HG03196 (cell line): ENCODE measurements at regions not wholly inside any gene's neighbourhood (a gene's known extent, or its start where the extent isn't known, plus 50 kb on each side); places are given as distances from the start of the nearest gene placed in this dataset.

Experiments
- ATAC-seq: cut with Tn5 transposase; IDR thresholded peaks from one replicate; pipeline ENCODE4 v1.9.1; 2021; ENCODE audit not compliant: unreplicated experiment

- ATAC-seq = no peak
Observed at GRCh38 chr1:187413405-187414169, 584.8 kb downstream of the PLA2G4A start.

GRCh38 chr1:187415065-187415464, 586.3 kb downstream of the PLA2G4A start:
- no peak for ATAC-seq

GRCh38 chr1:187417520-187417919, 588.8 kb downstream of the PLA2G4A start:
- no peak for ATAC-seq

GRCh38 chr1:187433598-187433997, 604.8 kb downstream of the PLA2G4A start:
- no peak for ATAC-seq

GRCh38 chr1:187442603-187443002, 613.9 kb downstream of the PLA2G4A start:
- no peak for ATAC-seq

- ATAC-seq = no peak
Observed at GRCh38 chr1:187443939-187444338, 615.2 kb downstream of the PLA2G4A start.

- ATAC-seq = no peak
Observed at GRCh38 chr1:187445066-187445465, 616.3 kb downstream of the PLA2G4A start.

- no peak for ATAC-seq
Observed at GRCh38 chr1:187451238-187451637, 622.5 kb downstream of the PLA2G4A start.

GRCh38 chr1:187454010-187454409, 625.3 kb downstream of the PLA2G4A start:
- no peak for ATAC-seq

GRCh38 chr1:187456446-187456845, 627.7 kb downstream of the PLA2G4A start:
- ATAC-seq = no peak

- ATAC-seq = no peak
Observed at GRCh38 chr1:187460093-187460492, 631.3 kb downstream of the PLA2G4A start.

GRCh38 chr1:187464320-187464719, 635.6 kb downstream of the PLA2G4A start:
- no peak for ATAC-seq

- ATAC-seq = no peak
Observed at GRCh38 chr1:187465441-187465840, 636.7 kb downstream of the PLA2G4A start.

- no peak for ATAC-seq
Observed at GRCh38 chr1:187469836-187470235, 641.1 kb downstream of the PLA2G4A start.

- no peak for ATAC-seq
Observed at GRCh38 chr1:187471555-187471954, 642.8 kb downstream of the PLA2G4A start.

GRCh38 chr1:187474336-187474735, 645.6 kb downstream of the PLA2G4A start:
- no peak for ATAC-seq

GRCh38 chr1:187476671-187477070, 647.9 kb downstream of the PLA2G4A start:
- ATAC-seq = no peak

- no peak for ATAC-seq
Observed at GRCh38 chr1:187477103-187477502, 648.4 kb downstream of the PLA2G4A start.

- no peak for ATAC-seq
Observed at GRCh38 chr1:187477535-187477934, 648.8 kb downstream of the PLA2G4A start.

- no peak for ATAC-seq
Observed at GRCh38 chr1:187481581-187482148, 652.9 kb downstream of the PLA2G4A start.

GRCh38 chr1:187490266-187490665, 661.5 kb downstream of the PLA2G4A start:
- ATAC-seq = no peak

GRCh38 chr1:187491082-187491720, 662.5 kb downstream of the PLA2G4A start:
- no peak for ATAC-seq
